HFF-Myc (cell line): ENCODE measurements at regions not wholly inside any gene's neighbourhood (a gene's known extent, or its start where the extent isn't known, plus 50 kb on each side); places are given as distances from the start of the nearest gene placed in this dataset.

Source experiments
- DNase-seq: peaks from one replicate; pipeline ENCODE4 v3.0.0-alpha.2; 2011; ENCODE audit warnings: low read depth; ENCODE audit errors: extremely low read depth
- H3K4me3 ChIP-seq: replicated peaks from 2 replicates; pipeline ENCODE4 v1.5.1; 2011; ENCODE audit warnings: low read depth, mild to moderate bottlenecking, control low read depth, low read length
- CTCF ChIP-seq: IDR thresholded peaks from 2 replicates; pipeline ENCODE4 v1.5.1; 2012; ENCODE audit warnings: mild to moderate bottlenecking, low read depth, low read length, control low read depth; ENCODE audit errors: missing control alignments

- TF ChIP-seq CTCF, result no peak
- H3K4me3 ChIP-seq, result no peak overlapping the region
- DNase-seq, result no peak
Observed at GRCh38 chrX:13232484-13232883, 87.4 kb downstream of the ATXN3L start.

- no peak for DNase-seq
- TF ChIP-seq CTCF, result no peak
- H3K4me3 ChIP-seq, result no peak overlapping the region
Observed at GRCh38 chrX:13226214-13226613, 93.6 kb downstream of the ATXN3L start.

- no peak for TF ChIP-seq CTCF
- H3K4me3 ChIP-seq, result no peak overlapping the region
- DNase-seq, result peak; percentile 77
Observed at GRCh38 chrX:13223868-13224567, 95.8 kb downstream of the ATXN3L start.

- no peak for TF ChIP-seq CTCF
- peak; percentile 31 for DNase-seq
Observed at GRCh38 chrX:13220916-13221315, 98.9 kb downstream of the ATXN3L start.

GRCh38 chrX:13219991-13220764 lies 99.7 kb downstream of the ATXN3L start:
- TF ChIP-seq CTCF, result no peak
- no peak for DNase-seq
- H3K4me3 ChIP-seq, result no peak overlapping the region

More at GRCh38 chrX:13220916-13221315, 98.9 kb downstream of the ATXN3L start:
- no peak overlapping the region for H3K4me3 ChIP-seq

GRCh38 chrX:13218758-13219157 lies 101.1 kb downstream of the ATXN3L start:
- no peak for TF ChIP-seq CTCF
- H3K4me3 ChIP-seq, result no peak overlapping the region
- no peak for DNase-seq
